ENCODE measurements at regions not wholly inside any gene's neighbourhood (a gene's known extent, or its start where the extent isn't known, plus 50 kb on each side); places are given as distances from the start of the nearest gene placed in this dataset.

GRCh38 chr11:45347348-45348082 lies 61.4 kb upstream of the SYT13 start:
- TF ChIP-seq ZNF384 (IDR thresholded peaks at IDR 0.05) (no peak), FOXM1 (IDR thresholded peaks at IDR 0.05; ENCODE audit: borderline replicate concordance) (no peak), FOXK2 (IDR thresholded peaks at IDR 0.05) (no peak), ELF4 (IDR thresholded peaks at IDR 0.05) (no peak), HDGF (IDR thresholded peaks at IDR 0.05; ENCODE audit: borderline replicate concordance) (no peak)
